ENCODE measurements at regions not wholly inside any gene's neighbourhood (a gene's known extent, or its start where the extent isn't known, plus 50 kb on each side); places are given as distances from the start of the nearest gene placed in this dataset.

- WGBS, 2 donors = 86 to 94% methylated on average over 3 to 5 of the region's 5 CpGs
- H3K4me1 ChIP-seq = peaks cover 0 to 20% (median 0%) of the 10 kb centered on the region in 4 donors
- no peaks in the 10 kb centered on the region for H3K9me3 ChIP-seq
- H3K4me3 ChIP-seq = no peak overlapping the region
- peaks cover 0 to 61% (median 0%) of the 10 kb centered on the region in 3 donors for H3K36me3 ChIP-seq
- no peak for DNase-seq (ENCODE audit: low spot score in 2 of 2)
- H3K27me3 ChIP-seq = peaks cover 0 to 7% of the 10 kb centered on the region in 2 donors
- H3K27ac ChIP-seq = no peak overlapping the region
- no peak for TF ChIP-seq EP300 (IDR thresholded peaks at IDR 0.05)
- no peak for TF ChIP-seq CTCF (IDR thresholded peaks at IDR 0.05)
- no peak for TF ChIP-seq POLR2A (IDR thresholded peaks at IDR 0.05)
Observed at GRCh38 chr16:31703526-31704128, 170.0 kb upstream of the ZNF267 start.

GRCh38 chr16:31704138-31704537 lies 169.5 kb upstream of the ZNF267 start:
- TF ChIP-seq EP300 (IDR thresholded peaks at IDR 0.05) (no peak), POLR2A (IDR thresholded peaks at IDR 0.05) (no peak), CTCF (IDR thresholded peaks at IDR 0.05) (no peak)
- no peak for DNase-seq (ENCODE audit: low spot score in 2 of 2)
- 89 to 92% methylated on average over 3 to 9 of the region's 9 CpGs for WGBS, 2 donors
- Histone ChIP-seq H3K4me3 (no peak overlapping the region), H3K36me3 (peaks cover 0 to 65% (median 0%) of the 10 kb centered on the region in 3 donors), H3K4me1 (peaks cover 0 to 20% (median 0%) of the 10 kb centered on the region in 4 donors), H3K27me3 (peaks cover 0 to 7% of the 10 kb centered on the region in 2 donors), H3K27ac (no peak overlapping the region), H3K9me3 (no peaks in the 10 kb centered on the region)

- H3K36me3 ChIP-seq = peaks cover 0 to 68% (median 0%) of the 10 kb centered on the region in 3 donors
- TF ChIP-seq CTCF (IDR thresholded peaks at IDR 0.05) (no peak), POLR2A (IDR thresholded peaks at IDR 0.05) (no peak), EP300 (IDR thresholded peaks at IDR 0.05) (no peak)
- 86 to 98% methylated on average over 3 to 5 of the region's 5 CpGs for WGBS, 2 donors
Observed at GRCh38 chr16:31705371-31705770, 168.2 kb upstream of the ZNF267 start.

GRCh38 chr16:31706318-31706717 lies 167.3 kb upstream of the ZNF267 start:
- Histone ChIP-seq H3K4me1 (peaks cover 0 to 6% (median 0%) of the 10 kb centered on the region in 4 donors), H3K27me3 (no peaks in the 10 kb centered on the region), H3K27ac (no peak overlapping the region), H3K9me3 (no peaks in the 10 kb centered on the region), H3K4me3 (no peak overlapping the region), H3K36me3 (peaks cover 0 to 68% (median 0%) of the 10 kb centered on the region in 3 donors)
- 71 to 89% methylated on average over 8 to 9 of the region's 9 CpGs for WGBS, 2 donors
- no peak for DNase-seq (ENCODE audit: low spot score in 2 of 2)
- TF ChIP-seq CTCF (IDR thresholded peaks at IDR 0.05) (no peak), POLR2A (IDR thresholded peaks at IDR 0.05) (no peak), EP300 (IDR thresholded peaks at IDR 0.05) (no peak)

More at GRCh38 chr16:31705371-31705770, 168.2 kb upstream of the ZNF267 start:
- Histone ChIP-seq H3K27ac (no peak overlapping the region), H3K4me1 (peaks cover 0 to 16% (median 0%) of the 10 kb centered on the region in 4 donors), H3K9me3 (no peaks in the 10 kb centered on the region), H3K4me3 (no peak overlapping the region), H3K27me3 (peaks cover 0 to 4% of the 10 kb centered on the region in 2 donors)
- no peak for DNase-seq (ENCODE audit: low spot score in 2 of 2)

- WGBS, 2 donors = 85 to 94% methylated on average over 4 of the region's 4 CpGs
- H3K4me1 ChIP-seq = peaks cover 0 to under 1% (median 0%) of the 10 kb centered on the region in 4 donors
- H3K27ac ChIP-seq = no peak overlapping the region
- no peak for DNase-seq (ENCODE audit: low spot score in 2 of 2)
- no peak overlapping the region for H3K4me3 ChIP-seq
- H3K27me3 ChIP-seq = no peaks in the 10 kb centered on the region
- no peaks in the 10 kb centered on the region for H3K9me3 ChIP-seq
- peaks cover 0 to 68% (median 0%) of the 10 kb centered on the region in 3 donors for H3K36me3 ChIP-seq
- TF ChIP-seq EP300 (IDR thresholded peaks at IDR 0.05) = no peak
Observed at GRCh38 chr16:31706925-31707324, 166.7 kb upstream of the ZNF267 start.
